ENCODE measurements at regions not wholly inside any gene's neighbourhood (a gene's known extent, or its start where the extent isn't known, plus 50 kb on each side); places are given as distances from the start of the nearest gene placed in this dataset.

DNA sequence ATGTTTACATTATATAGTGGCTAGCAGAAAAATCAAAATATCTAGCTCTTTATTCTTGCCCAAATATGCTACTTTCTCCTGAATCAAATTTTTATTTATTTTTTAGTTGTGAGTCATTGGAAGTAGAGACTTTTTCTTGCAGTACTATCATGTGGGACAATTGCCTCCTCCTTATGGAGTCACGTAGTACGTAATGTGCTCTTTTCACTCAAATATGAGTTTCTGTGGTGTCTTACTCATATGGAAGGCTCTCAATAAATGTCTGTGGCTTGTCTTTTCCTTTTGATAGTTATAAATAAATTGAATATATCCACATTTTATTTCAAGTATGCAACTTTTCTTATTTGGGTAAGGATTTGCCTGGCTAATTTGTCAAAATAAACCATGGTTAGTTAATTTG is 1411.0 kb upstream of the SLC10A2 start:
- TF ChIP-seq, protein P1, sequence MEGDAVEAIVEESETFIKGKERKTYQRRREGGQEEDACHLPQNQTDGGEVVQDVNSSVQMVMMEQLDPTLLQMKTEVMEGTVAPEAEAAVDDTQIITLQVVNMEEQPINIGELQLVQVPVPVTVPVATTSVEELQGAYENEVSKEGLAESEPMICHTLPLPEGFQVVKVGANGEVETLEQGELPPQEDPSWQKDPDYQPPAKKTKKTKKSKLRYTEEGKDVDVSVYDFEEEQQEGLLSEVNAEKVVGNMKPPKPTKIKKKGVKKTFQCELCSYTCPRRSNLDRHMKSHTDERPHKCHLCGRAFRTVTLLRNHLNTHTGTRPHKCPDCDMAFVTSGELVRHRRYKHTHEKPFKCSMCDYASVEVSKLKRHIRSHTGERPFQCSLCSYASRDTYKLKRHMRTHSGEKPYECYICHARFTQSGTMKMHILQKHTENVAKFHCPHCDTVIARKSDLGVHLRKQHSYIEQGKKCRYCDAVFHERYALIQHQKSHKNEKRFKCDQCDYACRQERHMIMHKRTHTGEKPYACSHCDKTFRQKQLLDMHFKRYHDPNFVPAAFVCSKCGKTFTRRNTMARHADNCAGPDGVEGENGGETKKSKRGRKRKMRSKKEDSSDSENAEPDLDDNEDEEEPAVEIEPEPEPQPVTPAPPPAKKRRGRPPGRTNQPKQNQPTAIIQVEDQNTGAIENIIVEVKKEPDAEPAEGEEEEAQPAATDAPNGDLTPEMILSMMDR (conservative IDR thresholded peaks at IDR 0.05 in 1 of 2, IDR thresholded peaks at IDR 0.05 in 1 of 2; ENCODE audit: extremely low read depth in 1 of 2, insufficient read depth in 1 of 2, low read depth in 1 of 2, low read length in 2 of 2) = no peak
- TF ChIP-seq EZH2 (IDR thresholded peaks at IDR 0.05; ENCODE audit: borderline replicate concordance, low read length) = no peak

Data from mammary epithelial cell (primary cell).